ENCODE measurements at regions not wholly inside any gene's neighbourhood (a gene's known extent, or its start where the extent isn't known, plus 50 kb on each side); places are given as distances from the start of the nearest gene placed in this dataset.
A peak's percentile ranks its signal among the peaks of the same experiment; 100 is the strongest.

GRCh38 chr14:95413289-95414215 is 93.8 kb upstream of the CLMN start:
- Histone ChIP-seq H3K27me3 (ENCODE audit: insufficient read depth, low read length) (no peaks in the 10 kb centered on the region), H3K14ac (ENCODE audit: low read length) (no peak overlapping the region), H3K4ac (ENCODE audit: low read depth, low read length) (no peak overlapping the region), H2BK5ac (ENCODE audit: low read depth, low read length, poor library complexity) (no peak overlapping the region), H3K4me3 (ENCODE audit: low read depth, low read length) (no peak overlapping the region), H2BK12ac (ENCODE audit: low read length) (no peak overlapping the region), H4K12ac (ENCODE audit: low read depth, low read length) (no peak overlapping the region), H2AK5ac (ENCODE audit: low read length) (no peak overlapping the region), H3K79me2 (ENCODE audit: control insufficient read depth, insufficient read depth, low read length, poor library complexity) (no peaks in the 10 kb centered on the region), H4K91ac (ENCODE audit: low read depth, low read length) (no peak overlapping the region), H3K9me3 (ENCODE audit: insufficient read depth, low read depth, low read length) (peaks cover 3% of the 10 kb centered on the region), H3K9ac (ENCODE audit: low read length) (no peak overlapping the region), H3K23ac (ENCODE audit: low read length) (no peak overlapping the region), H3K4me2 (ENCODE audit: low read length) (no peak overlapping the region), H3K4me1 (ENCODE audit: control insufficient read depth in 1 of 2, insufficient read depth in 2 of 2, low read length in 2 of 2) (peaks cover 5 to 13% of the 10 kb centered on the region in 2 experiments), H2AFZ (ENCODE audit: insufficient read depth, low read length, poor library complexity) (no peak overlapping the region), H3K18ac (ENCODE audit: low read length) (no peak overlapping the region), H2BK120ac (ENCODE audit: insufficient read depth, low read length, poor library complexity) (no peak overlapping the region), H3K27ac (ENCODE audit: low read depth, low read length) (no peak overlapping the region), H4K8ac (ENCODE audit: low read depth, low read length) (no peak overlapping the region), H3K36me3 (ENCODE audit: control insufficient read depth in 1 of 2, insufficient read depth in 2 of 2, low read length in 2 of 2) (no peaks in the 10 kb centered on the region), H3K79me1 (ENCODE audit: low read length) (no peaks in the 10 kb centered on the region)
- peak; percentile 56 to 70 for DNase-seq
- WGBS (ENCODE audit: extremely low coverage, insufficient coverage, insufficient read length), result no CpG with 5 or more reads among the region's 11 CpGs

- H4K12ac ChIP-seq (ENCODE audit: low read depth, low read length), result no peak overlapping the region
- H3K9me3 ChIP-seq (ENCODE audit: insufficient read depth, low read depth, low read length), result peaks cover 2% of the 10 kb centered on the region
- H4K91ac ChIP-seq (ENCODE audit: low read depth, low read length), result no peak overlapping the region
- no peaks in the 10 kb centered on the region for H3K27me3 ChIP-seq (ENCODE audit: insufficient read depth, low read length)
- H3K23ac ChIP-seq (ENCODE audit: low read length), result no peak overlapping the region
- no peak for DNase-seq
- H3K18ac ChIP-seq (ENCODE audit: low read length), result no peak overlapping the region
- no peak overlapping the region for H2BK120ac ChIP-seq (ENCODE audit: insufficient read depth, low read length, poor library complexity)
- no peaks in the 10 kb centered on the region for H3K79me1 ChIP-seq (ENCODE audit: low read length)
- no peak overlapping the region for H2BK12ac ChIP-seq (ENCODE audit: low read length)
- H3K27ac ChIP-seq (ENCODE audit: low read depth, low read length), result no peak overlapping the region
- H3K9ac ChIP-seq (ENCODE audit: low read length), result no peak overlapping the region
- H3K4me1 ChIP-seq (ENCODE audit: control insufficient read depth in 1 of 2, insufficient read depth in 2 of 2, low read length in 2 of 2), result peaks cover 5 to 13% of the 10 kb centered on the region in 2 experiments
- no peak overlapping the region for H2BK5ac ChIP-seq (ENCODE audit: low read depth, low read length, poor library complexity)
- H3K4me3 ChIP-seq (ENCODE audit: low read depth, low read length), result no peak overlapping the region
- no CpG with 5 or more reads among the region's 2 CpGs for WGBS (ENCODE audit: extremely low coverage, insufficient coverage, insufficient read length)
- no peak overlapping the region for H3K4ac ChIP-seq (ENCODE audit: low read depth, low read length)
- H4K8ac ChIP-seq (ENCODE audit: low read depth, low read length), result no peak overlapping the region
- H3K36me3 ChIP-seq (ENCODE audit: control insufficient read depth in 1 of 2, insufficient read depth in 2 of 2, low read length in 2 of 2), result no peaks in the 10 kb centered on the region
- no peak overlapping the region for H3K4me2 ChIP-seq (ENCODE audit: low read length)
- no peaks in the 10 kb centered on the region for H3K79me2 ChIP-seq (ENCODE audit: control insufficient read depth, insufficient read depth, low read length, poor library complexity)
- H2AK5ac ChIP-seq (ENCODE audit: low read length), result no peak overlapping the region
- no peak overlapping the region for H2AFZ ChIP-seq (ENCODE audit: insufficient read depth, low read length, poor library complexity)
- H3K14ac ChIP-seq (ENCODE audit: low read length), result no peak overlapping the region
Observed at GRCh38 chr14:95410838-95411237, 91.1 kb upstream of the CLMN start.

- Histone ChIP-seq H3K4me2 (ENCODE audit: low read length) (no peak overlapping the region), H2BK12ac (ENCODE audit: low read length) (no peak overlapping the region), H4K12ac (ENCODE audit: low read depth, low read length) (no peak overlapping the region), H2AFZ (ENCODE audit: insufficient read depth, low read length, poor library complexity) (no peak overlapping the region), H2BK5ac (ENCODE audit: low read depth, low read length, poor library complexity) (no peak overlapping the region), H3K79me2 (ENCODE audit: control insufficient read depth, insufficient read depth, low read length, poor library complexity) (no peaks in the 10 kb centered on the region), H2AK5ac (ENCODE audit: low read length) (no peak overlapping the region), H3K23ac (ENCODE audit: low read length) (no peak overlapping the region), H3K4me1 (ENCODE audit: control insufficient read depth in 1 of 2, insufficient read depth in 2 of 2, low read length in 2 of 2) (peaks cover 5 to 13% of the 10 kb centered on the region in 2 experiments), H3K4ac (ENCODE audit: low read depth, low read length) (no peak overlapping the region), H3K36me3 (ENCODE audit: control insufficient read depth in 1 of 2, insufficient read depth in 2 of 2, low read length in 2 of 2) (no peaks in the 10 kb centered on the region), H2BK120ac (ENCODE audit: insufficient read depth, low read length, poor library complexity) (no peak overlapping the region), H3K27ac (ENCODE audit: low read depth, low read length) (no peak overlapping the region), H3K18ac (ENCODE audit: low read length) (no peak overlapping the region), H4K91ac (ENCODE audit: low read depth, low read length) (no peak overlapping the region), H3K79me1 (ENCODE audit: low read length) (no peaks in the 10 kb centered on the region), H3K14ac (ENCODE audit: low read length) (no peak overlapping the region), H3K4me3 (ENCODE audit: low read depth, low read length) (no peak overlapping the region), H3K9me3 (ENCODE audit: insufficient read depth, low read depth, low read length) (peaks cover 2% of the 10 kb centered on the region), H4K8ac (ENCODE audit: low read depth, low read length) (no peak overlapping the region), H3K27me3 (ENCODE audit: insufficient read depth, low read length) (no peaks in the 10 kb centered on the region), H3K9ac (ENCODE audit: low read length) (no peak overlapping the region)
- DNase-seq, result no peak
- WGBS (ENCODE audit: extremely low coverage, insufficient coverage, insufficient read length), result no CpG with 5 or more reads among the region's 12 CpGs
Observed at GRCh38 chr14:95409477-95410272, 90.0 kb upstream of the CLMN start.

- DNase-seq, result no peak
- Histone ChIP-seq H3K18ac (ENCODE audit: low read length) (no peak overlapping the region), H3K27me3 (ENCODE audit: insufficient read depth, low read length) (no peaks in the 10 kb centered on the region), H3K23ac (ENCODE audit: low read length) (no peak overlapping the region), H4K12ac (ENCODE audit: low read depth, low read length) (no peak overlapping the region), H2AK5ac (ENCODE audit: low read length) (no peak overlapping the region), H3K14ac (ENCODE audit: low read length) (no peak overlapping the region), H3K9me3 (ENCODE audit: insufficient read depth, low read depth, low read length) (peaks cover 2% of the 10 kb centered on the region), H3K4ac (ENCODE audit: low read depth, low read length) (no peak overlapping the region), H4K8ac (ENCODE audit: low read depth, low read length) (no peak overlapping the region), H2BK5ac (ENCODE audit: low read depth, low read length, poor library complexity) (no peak overlapping the region), H3K4me3 (ENCODE audit: low read depth, low read length) (no peak overlapping the region), H3K79me1 (ENCODE audit: low read length) (no peaks in the 10 kb centered on the region), H2BK120ac (ENCODE audit: insufficient read depth, low read length, poor library complexity) (no peak overlapping the region), H2BK12ac (ENCODE audit: low read length) (no peak overlapping the region), H3K36me3 (ENCODE audit: control insufficient read depth in 1 of 2, insufficient read depth in 2 of 2, low read length in 2 of 2) (no peaks in the 10 kb centered on the region), H4K91ac (ENCODE audit: low read depth, low read length) (no peak overlapping the region), H3K9ac (ENCODE audit: low read length) (no peak overlapping the region), H3K4me2 (ENCODE audit: low read length) (no peak overlapping the region), H3K27ac (ENCODE audit: low read depth, low read length) (no peak overlapping the region), H3K4me1 (ENCODE audit: control insufficient read depth in 1 of 2, insufficient read depth in 2 of 2, low read length in 2 of 2) (peaks cover 5 to 8% of the 10 kb centered on the region in 2 experiments), H2AFZ (ENCODE audit: insufficient read depth, low read length, poor library complexity) (no peak overlapping the region), H3K79me2 (ENCODE audit: control insufficient read depth, insufficient read depth, low read length, poor library complexity) (no peaks in the 10 kb centered on the region)
- WGBS (ENCODE audit: extremely low coverage, insufficient coverage, insufficient read length), result no CpG with 5 or more reads among the region's 17 CpGs
Observed at GRCh38 chr14:95408731-95409476, 89.2 kb upstream of the CLMN start.

All from trophoblast cell (in vitro differentiated cells and primary cell).